Tibial nerve (tissue), 4 donors: ENCODE measurements at regions not wholly inside any gene's neighbourhood (a gene's known extent, or its start where the extent isn't known, plus 50 kb on each side); places are given as distances from the start of the nearest gene placed in this dataset.

Experiments used
- CTCF ChIP-seq, 5 experiments: fragments of 200-600 bp in 3 of 5; fragments of 450-650 bp in 2 of 5; sonication (generic) in 3 of 5; IDR thresholded peaks; one replicate each; pipeline ENCODE4 v1.5.1; 2016 to 2019; ENCODE audit warnings: antibody characterized with exemption in 5 of 5, mild to moderate bottlenecking in 3 of 5, moderate library complexity in 2 of 5
- EP300 ChIP-seq, 2 donors: sonication (generic); formaldehyde crosslinking; IDR thresholded peaks; one replicate each; pipeline ENCODE4 v1.6.1; 2017; ENCODE audit warnings: antibody characterized with exemption in 2 of 2, mild to moderate bottlenecking in 1 of 2
- POLR2A ChIP-seq, 2 donors: fragments of 450-650 bp; IDR thresholded peaks; one replicate each; pipeline ENCODE4 v1.6.1; 2017; ENCODE audit warnings: antibody characterized with exemption in 2 of 2, mild to moderate bottlenecking in 2 of 2, moderate library complexity in 2 of 2

DNA sequence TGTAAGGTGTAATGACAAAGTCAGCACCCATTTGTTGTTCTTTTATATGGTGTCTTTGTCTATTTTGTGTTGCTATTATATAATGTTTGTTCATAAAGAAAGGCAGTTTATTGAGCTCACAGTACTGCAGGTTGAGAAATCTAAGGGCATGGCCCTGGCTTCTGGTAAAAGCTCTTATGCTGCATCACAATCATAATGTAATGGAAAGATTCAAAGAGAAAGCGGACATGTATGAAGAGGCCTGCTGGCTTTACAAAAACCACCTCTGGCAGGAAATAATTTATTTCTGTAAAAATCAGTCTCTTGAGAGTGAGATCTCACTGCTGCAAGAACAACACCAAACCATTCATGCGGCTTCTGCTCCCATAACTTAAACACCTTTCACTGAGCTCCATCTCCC, 746.7 kb upstream of the FAM174A start:
- TF ChIP-seq CTCF (IDR thresholded peaks at IDR 0.05) (no peak), POLR2A (IDR thresholded peaks at IDR 0.05) (no peak), EP300 (IDR thresholded peaks at IDR 0.05) (no peak)
